ENCODE measurements at regions not wholly inside any gene's neighbourhood (a gene's known extent, or its start where the extent isn't known, plus 50 kb on each side); places are given as distances from the start of the nearest gene placed in this dataset.

DNA sequence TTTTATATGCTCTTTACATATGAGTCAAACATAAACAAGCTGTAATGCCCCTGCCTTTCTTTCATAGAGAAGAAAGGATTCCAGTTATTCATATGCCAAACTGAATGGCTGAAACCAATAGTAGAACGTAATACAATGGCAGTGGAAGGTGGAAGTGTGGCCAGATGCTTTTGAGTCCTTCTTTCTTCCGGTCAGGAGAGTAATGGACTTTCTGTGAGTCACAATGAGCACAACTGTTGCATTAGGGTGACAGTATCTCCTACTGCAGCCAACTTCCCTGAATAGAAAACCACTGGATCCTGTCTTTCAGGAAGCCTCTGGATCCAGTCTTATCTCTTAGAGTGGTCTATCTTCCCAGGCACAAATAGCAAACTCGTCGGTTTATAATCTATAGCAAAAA is 855.2 kb downstream of the MAT2B start:
- H3K27me3 Mint-ChIP-seq, result no peaks in the 10 kb centered on the region
- H3K4me1 Mint-ChIP-seq, result no peaks in the 10 kb centered on the region
- no peak overlapping the region for H3K27ac Mint-ChIP-seq
- POLR2A ChIA-PET, result no interaction called here
- no peak for ATAC-seq (ENCODE audit: low read depth)
- no peak for DNase-seq
- H3K9me3 Mint-ChIP-seq, result peaks cover 2% of the 10 kb centered on the region
- no peak overlapping the region for H3K4me3 Mint-ChIP-seq
- H3K36me3 Mint-ChIP-seq, result no peaks in the 10 kb centered on the region

DNA sequence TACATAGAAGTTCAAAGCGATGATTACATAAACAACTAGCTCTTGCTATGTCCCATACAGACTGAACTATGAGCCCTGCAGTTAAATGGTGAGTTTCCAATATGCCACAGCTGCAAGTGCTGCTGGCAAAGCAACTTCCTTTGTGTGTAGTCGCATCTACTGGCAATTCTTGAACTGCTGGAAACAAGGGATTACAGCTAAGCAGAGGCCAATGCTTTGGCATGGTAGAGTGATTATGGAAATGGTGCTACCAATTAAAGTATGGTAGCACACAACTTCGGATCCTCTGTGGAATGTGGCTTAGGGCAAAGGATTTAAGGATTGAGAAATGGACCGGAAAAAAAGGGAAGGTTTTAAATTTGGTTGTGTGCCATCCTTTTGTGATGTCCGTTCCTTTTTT is 856.6 kb downstream of the MAT2B start:
- Mint-ChIP-seq H3K4me3 (no peak overlapping the region), H3K27me3 (no peaks in the 10 kb centered on the region), H3K9me3 (peaks cover 2% of the 10 kb centered on the region), H3K36me3 (no peaks in the 10 kb centered on the region), H3K27ac (no peak overlapping the region), H3K4me1 (no peaks in the 10 kb centered on the region)
- POLR2A ChIA-PET, result no interaction called here
- ATAC-seq (ENCODE audit: low read depth) (no peak), DNase-seq (no peak)

DNA sequence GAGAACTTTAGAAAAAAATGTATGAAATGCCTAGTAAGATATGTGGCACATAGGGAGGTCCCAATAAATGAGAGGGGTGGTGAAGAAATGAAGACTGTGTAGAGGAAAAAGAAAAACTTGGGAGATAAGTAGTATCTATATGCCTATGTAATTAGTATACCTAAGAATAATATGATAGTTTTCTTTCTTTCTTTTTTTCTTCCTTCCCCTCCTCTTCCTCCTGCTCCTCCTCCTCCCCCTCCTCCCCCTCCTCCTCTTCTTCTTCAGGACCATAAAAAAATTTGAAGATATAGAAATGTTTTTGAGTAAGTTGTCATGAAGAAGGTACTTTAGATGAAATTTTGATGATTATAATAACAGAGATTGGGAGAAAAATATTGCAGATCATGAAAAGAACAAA is 857.4 kb downstream of the MAT2B start:
- H3K4me1 Mint-ChIP-seq, result no peaks in the 10 kb centered on the region
- no peaks in the 10 kb centered on the region for H3K27me3 Mint-ChIP-seq
- no peaks in the 10 kb centered on the region for H3K36me3 Mint-ChIP-seq
- ATAC-seq (ENCODE audit: low read depth), result no peak
- DNase-seq, result no peak
- peaks cover 2% of the 10 kb centered on the region for H3K9me3 Mint-ChIP-seq
- no peak overlapping the region for H3K27ac Mint-ChIP-seq
- POLR2A ChIA-PET, result no interaction called here
- no peak overlapping the region for H3K4me3 Mint-ChIP-seq

DNA sequence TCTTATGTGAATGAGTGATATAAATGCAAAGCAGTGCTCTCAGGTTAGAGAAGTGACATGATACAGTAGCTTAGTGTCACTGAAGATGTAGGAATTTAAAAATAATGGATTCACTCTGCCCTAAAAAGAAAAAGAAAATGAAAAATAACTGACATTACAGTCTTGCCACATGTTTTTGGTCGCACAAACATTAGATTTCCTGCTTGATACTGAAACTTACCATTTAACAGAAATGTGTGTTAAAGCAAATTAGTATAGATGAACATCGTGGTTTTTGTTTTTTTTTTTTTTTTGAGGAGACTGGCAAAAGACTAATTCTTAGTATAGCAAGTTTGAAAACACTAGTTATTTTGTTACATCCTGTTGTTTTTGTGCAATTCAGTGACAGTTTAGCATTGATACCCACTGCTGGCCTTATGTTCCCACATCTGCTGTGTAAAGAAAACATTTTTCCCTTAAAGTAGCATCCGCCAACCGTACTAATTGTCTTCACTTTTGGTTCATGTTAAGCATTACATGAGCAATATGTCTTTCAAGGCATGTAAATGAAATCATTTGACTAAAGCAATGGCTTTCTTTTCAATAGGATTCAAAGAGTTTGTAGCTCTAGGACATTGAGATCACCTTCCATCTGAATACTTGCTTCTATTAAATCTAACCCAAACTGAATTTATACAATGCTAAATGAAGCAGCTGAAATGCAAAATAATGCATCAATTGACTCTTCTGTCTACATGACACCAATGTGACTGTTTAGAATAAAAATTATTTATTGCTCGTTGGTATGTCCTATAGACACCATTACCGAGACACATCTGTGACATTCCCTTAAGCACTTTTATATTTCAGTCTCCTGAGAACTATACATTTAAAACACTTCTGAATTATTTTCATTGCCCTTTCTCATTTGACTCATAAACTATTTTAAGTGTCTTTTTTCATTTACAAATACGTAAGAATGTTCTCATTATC is 859.1 kb downstream of the MAT2B start:
- no peak overlapping the region for H3K4me3 Mint-ChIP-seq
- POLR2A ChIA-PET, result no interaction called here
- no peak for DNase-seq
- peaks cover 1% of the 10 kb centered on the region for H3K9me3 Mint-ChIP-seq
- H3K27me3 Mint-ChIP-seq, result no peaks in the 10 kb centered on the region
- ATAC-seq (ENCODE audit: low read depth), result no peak
- no peaks in the 10 kb centered on the region for H3K4me1 Mint-ChIP-seq
- H3K27ac Mint-ChIP-seq, result no peak overlapping the region
- H3K36me3 Mint-ChIP-seq, result no peaks in the 10 kb centered on the region

DNA sequence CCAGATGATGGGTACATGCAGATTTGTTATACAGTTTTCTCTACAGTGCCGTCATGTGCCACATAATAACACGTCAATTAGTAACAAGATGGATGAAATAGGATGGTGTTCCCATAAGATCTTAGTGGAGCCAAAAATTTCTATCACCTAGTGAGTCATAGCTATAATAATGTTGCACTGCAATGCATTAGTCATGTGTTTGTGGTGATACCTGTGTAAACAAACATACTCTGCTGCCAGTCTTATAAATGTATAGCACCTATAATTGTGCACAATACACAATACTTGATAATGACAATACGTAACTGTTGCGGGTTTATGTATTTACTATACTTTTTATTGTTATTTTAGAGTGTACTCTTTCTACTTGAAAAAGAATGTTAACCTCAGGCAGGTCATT is 865.4 kb downstream of the MAT2B start:
- ATAC-seq (ENCODE audit: low read depth), result no peak
- POLR2A ChIA-PET, result no interaction called here
- Mint-ChIP-seq H3K9me3 (peaks cover 2% of the 10 kb centered on the region), H3K4me3 (no peak overlapping the region), H3K27me3 (no peaks in the 10 kb centered on the region), H3K4me1 (no peaks in the 10 kb centered on the region), H3K27ac (no peak overlapping the region), H3K36me3 (no peaks in the 10 kb centered on the region)
- no peak for DNase-seq

DNA sequence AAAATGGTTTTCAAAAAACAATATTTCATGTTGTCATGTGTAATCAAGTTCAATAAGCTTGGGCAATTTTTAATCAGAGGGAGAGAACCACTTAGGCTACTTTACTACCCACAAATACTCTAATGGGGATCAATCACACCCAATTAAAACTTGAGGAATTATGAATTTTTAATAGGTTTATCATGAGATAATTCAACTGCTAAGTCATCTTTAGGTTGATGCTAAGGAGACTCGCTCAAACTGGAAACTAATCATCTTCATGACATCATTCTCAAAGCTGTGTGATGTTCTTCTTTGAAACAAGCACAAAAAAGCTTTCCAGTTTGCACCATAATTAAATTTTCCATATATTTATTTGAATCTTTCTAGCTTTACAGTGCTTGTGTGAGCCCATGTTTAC is 867.5 kb downstream of the MAT2B start:
- DNase-seq (no peak), ATAC-seq (ENCODE audit: low read depth) (no peak)
- Mint-ChIP-seq H3K4me3 (no peak overlapping the region), H3K36me3 (no peaks in the 10 kb centered on the region), H3K4me1 (no peaks in the 10 kb centered on the region), H3K27me3 (no peaks in the 10 kb centered on the region), H3K27ac (no peak overlapping the region), H3K9me3 (peaks cover 2% of the 10 kb centered on the region)
- POLR2A ChIA-PET, result no interaction called here

DNA sequence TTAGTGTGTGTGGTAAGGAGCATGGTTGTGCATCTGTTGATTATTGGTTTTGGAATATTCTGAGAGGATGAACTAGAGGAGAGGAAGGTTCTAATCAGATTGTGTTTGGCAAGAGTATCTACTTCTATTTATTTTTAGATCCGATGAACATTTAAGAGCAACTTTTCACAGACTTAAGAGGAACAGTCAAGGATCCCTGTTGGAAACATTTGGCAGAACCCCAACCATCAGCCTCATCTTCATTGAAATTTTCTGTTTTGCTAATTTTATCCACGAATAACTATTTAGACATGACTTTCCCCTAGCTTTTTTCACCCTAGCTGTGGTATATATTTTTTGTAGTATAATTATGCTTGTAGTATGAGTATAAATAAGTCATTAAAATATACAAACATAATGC is 868.5 kb downstream of the MAT2B start:
- Mint-ChIP-seq H3K27me3 (no peaks in the 10 kb centered on the region), H3K36me3 (no peaks in the 10 kb centered on the region), H3K4me1 (no peaks in the 10 kb centered on the region), H3K4me3 (no peak overlapping the region), H3K27ac (no peak overlapping the region), H3K9me3 (peaks cover 2% of the 10 kb centered on the region)
- DNase-seq, result no peak
- POLR2A ChIA-PET, result no interaction called here
- ATAC-seq (ENCODE audit: low read depth), result no peak

DNA sequence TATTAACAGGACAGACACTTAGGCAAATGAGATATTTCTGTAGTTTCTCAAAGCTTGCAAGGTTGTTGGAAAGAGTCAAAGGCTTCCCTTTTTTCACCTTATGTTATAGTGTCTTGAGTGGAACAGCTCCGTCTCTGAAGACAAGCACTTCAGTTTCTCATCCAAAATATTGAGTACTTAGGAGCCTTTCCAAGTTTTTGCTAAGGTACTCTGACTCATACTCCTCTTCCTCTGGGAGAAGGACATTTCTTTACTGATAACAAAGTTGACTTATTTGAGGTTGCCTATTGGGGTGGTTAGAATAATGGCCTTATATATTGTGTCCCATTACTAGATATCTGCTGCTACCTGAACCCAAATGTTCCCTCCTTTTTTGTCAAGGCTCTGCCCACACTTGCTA is 869.6 kb downstream of the MAT2B start:
- ATAC-seq (ENCODE audit: low read depth), result no peak
- Mint-ChIP-seq H3K9me3 (peaks cover 2% of the 10 kb centered on the region), H3K27ac (no peak overlapping the region), H3K4me1 (no peaks in the 10 kb centered on the region), H3K36me3 (no peaks in the 10 kb centered on the region), H3K4me3 (no peak overlapping the region), H3K27me3 (no peaks in the 10 kb centered on the region)
- DNase-seq, result no peak
- POLR2A ChIA-PET, result no interaction called here

DNA sequence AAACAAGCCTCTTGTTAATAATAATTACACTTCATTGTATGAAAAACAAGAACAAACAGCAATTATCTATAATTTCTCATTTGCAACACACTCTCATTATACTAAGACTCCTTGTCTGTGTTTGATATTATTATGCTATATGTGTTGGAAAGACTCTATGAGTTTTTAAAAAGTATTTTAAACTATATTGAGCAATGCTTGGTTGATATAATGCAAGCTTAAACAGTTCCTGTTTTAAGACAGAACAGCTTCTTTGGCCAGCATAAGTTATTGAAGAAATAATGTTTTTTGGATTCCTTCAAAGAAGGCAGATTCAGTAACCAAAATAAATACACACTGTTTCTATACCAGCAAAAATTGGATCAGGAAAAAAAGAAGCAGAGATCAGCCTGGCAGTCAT is 871.4 kb downstream of the MAT2B start:
- H3K4me1 Mint-ChIP-seq, result no peaks in the 10 kb centered on the region
- H3K9me3 Mint-ChIP-seq, result peaks cover 2% of the 10 kb centered on the region
- DNase-seq, result no peak
- no peak overlapping the region for H3K4me3 Mint-ChIP-seq
- H3K27ac Mint-ChIP-seq, result no peak overlapping the region
- no peaks in the 10 kb centered on the region for H3K27me3 Mint-ChIP-seq
- POLR2A ChIA-PET, result no interaction called here
- no peak for ATAC-seq (ENCODE audit: low read depth)
- no peaks in the 10 kb centered on the region for H3K36me3 Mint-ChIP-seq

DNA sequence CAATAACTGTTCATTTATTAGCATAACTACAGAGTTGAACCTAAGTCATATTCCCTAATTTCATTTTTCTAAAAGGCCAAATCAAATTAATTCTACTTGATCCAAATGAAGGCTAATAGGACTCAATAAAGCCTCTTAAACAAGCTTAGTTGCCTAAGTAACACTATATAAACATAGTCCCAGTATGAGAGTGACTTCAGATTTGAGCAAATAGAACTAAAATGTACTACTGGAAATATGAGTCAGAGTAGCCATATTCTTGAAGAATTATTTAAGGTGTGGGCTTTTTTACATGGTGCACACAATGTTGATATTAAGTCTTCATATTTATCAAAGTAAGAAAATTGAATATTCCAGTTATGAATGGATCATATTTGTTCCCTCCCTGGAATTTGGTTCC is 872.3 kb downstream of the MAT2B start:
- DNase-seq (no peak), ATAC-seq (ENCODE audit: low read depth) (no peak)
- H3K36me3 Mint-ChIP-seq, result no peaks in the 10 kb centered on the region
- POLR2A ChIA-PET, result no interaction called here
- peaks cover 2% of the 10 kb centered on the region for H3K9me3 Mint-ChIP-seq
- no peaks in the 10 kb centered on the region for H3K4me1 Mint-ChIP-seq
- no peak overlapping the region for H3K27ac Mint-ChIP-seq
- H3K27me3 Mint-ChIP-seq, result no peaks in the 10 kb centered on the region
- H3K4me3 Mint-ChIP-seq, result no peak overlapping the region

DNA sequence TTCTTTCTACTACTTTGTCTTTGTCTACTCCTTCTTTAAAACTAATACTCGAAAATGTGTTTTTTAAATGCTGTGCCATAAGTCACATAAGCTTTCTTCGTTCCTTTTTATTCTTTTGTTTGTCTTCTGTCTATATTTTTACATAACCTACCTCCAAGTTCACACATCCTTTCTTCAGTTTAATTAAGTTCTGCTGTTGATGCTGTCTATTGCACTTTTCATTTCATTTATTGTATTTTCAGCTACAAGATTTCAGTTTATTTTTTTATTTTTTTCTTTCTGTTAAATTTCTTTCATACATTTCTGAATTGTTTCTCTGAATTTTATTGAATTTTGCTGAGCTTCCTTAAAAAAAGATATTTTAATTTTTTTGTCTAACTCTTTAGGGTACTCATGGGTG is 878.2 kb downstream of the MAT2B start:
- POLR2A ChIA-PET, result no interaction called here
- Mint-ChIP-seq H3K4me3 (no peak overlapping the region), H3K9me3 (no peaks in the 10 kb centered on the region), H3K36me3 (no peaks in the 10 kb centered on the region), H3K27ac (no peak overlapping the region), H3K27me3 (no peaks in the 10 kb centered on the region), H3K4me1 (no peaks in the 10 kb centered on the region)
- ATAC-seq (ENCODE audit: low read depth) (no peak), DNase-seq (no peak)

DNA sequence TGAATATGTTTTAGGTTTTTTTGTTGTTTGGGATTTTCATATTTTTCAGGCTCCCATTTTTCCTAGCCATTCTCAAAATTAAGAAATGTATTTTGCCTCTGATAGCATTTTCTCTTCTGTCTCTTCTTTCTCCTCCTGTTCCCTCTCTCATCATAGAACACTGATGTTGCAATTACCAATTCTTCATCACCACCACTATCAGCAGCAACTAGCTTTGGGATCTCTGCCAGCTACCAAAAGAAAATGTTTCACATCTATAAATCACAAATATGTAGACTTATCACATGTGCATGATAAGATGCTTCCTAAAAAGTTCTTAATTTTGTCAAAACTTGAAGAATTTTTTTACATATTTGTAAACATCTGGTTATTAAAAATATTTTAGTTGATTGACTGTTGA is 887.1 kb downstream of the MAT2B start:
- H3K9me3 Mint-ChIP-seq, result peaks cover under 1% of the 10 kb centered on the region
- no peak overlapping the region for H3K27ac Mint-ChIP-seq
- H3K27me3 Mint-ChIP-seq, result no peaks in the 10 kb centered on the region
- no peaks in the 10 kb centered on the region for H3K4me1 Mint-ChIP-seq
- POLR2A ChIA-PET, result no interaction called here
- no peak for ATAC-seq (ENCODE audit: low read depth)
- no peak overlapping the region for H3K4me3 Mint-ChIP-seq
- no peak for DNase-seq
- no peaks in the 10 kb centered on the region for H3K36me3 Mint-ChIP-seq

DNA sequence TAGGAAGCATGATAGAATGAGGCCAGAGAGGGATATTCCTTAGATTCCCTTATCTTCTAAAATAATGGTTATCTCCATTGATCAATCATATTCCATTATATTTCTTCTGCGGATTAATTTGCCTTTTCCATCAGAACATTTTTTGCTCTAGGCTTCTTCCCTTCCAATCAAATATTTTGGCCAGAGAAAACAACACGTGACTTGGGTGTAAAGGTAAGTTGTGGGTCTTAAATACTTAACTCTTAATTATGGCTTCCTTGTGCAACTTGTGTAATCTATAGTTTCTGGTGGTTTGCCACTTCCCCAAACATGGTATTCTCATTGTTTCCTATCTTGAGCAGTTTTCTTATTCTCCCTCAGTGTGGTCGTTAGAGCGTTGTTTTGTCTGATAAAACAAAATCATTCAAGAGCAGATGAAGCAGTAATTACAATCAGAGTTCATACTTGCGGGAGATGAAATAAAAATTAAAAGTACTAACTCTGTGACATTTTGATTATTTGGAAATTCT is 889.3 kb downstream of the MAT2B start:
- no peak for DNase-seq
- POLR2A ChIA-PET, result no interaction called here
- Mint-ChIP-seq H3K27me3 (no peaks in the 10 kb centered on the region), H3K27ac (no peak overlapping the region), H3K4me3 (no peak overlapping the region), H3K9me3 (peaks cover 2% of the 10 kb centered on the region), H3K36me3 (no peaks in the 10 kb centered on the region), H3K4me1 (no peaks in the 10 kb centered on the region)
- ATAC-seq (ENCODE audit: low read depth), result no peak

DNA sequence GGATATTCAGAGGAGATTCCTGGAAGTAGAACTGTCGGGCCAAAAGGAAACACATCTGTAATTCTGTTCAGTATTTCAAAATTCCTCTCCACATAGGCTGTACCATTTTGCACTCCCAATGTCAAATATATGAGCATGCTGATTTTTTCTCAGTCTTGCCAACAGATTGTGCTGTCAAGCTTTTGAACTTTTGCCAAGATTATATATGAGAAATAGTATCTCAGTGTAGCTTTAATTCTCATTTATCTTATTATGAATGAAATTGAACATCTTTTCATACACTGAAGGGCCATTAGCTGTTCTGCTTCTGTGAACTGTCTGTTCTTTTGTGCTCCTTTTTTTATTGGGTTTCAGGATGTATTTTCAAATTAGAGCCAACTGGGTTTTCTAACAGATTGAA is 907.1 kb downstream of the MAT2B start:
- Mint-ChIP-seq H3K4me3 (no peak overlapping the region), H3K9me3 (peaks cover 4% of the 10 kb centered on the region), H3K36me3 (no peaks in the 10 kb centered on the region), H3K27ac (no peak overlapping the region), H3K27me3 (no peaks in the 10 kb centered on the region), H3K4me1 (no peaks in the 10 kb centered on the region)
- no peak for DNase-seq
- no peak for ATAC-seq (ENCODE audit: low read depth)
- POLR2A ChIA-PET, result no interaction called here

Measured in activated naive CD8-positive, alpha-beta T cell treated with anti-CD3 and anti-CD28 coated beads, Interleukin-2, amount 10 ng/mL, durations not matched to agents 7 days and 5 days (primary cell).